Inflammatory macrophage (primary cell): ENCODE measurements at regions not wholly inside any gene's neighbourhood (a gene's known extent, or its start where the extent isn't known, plus 50 kb on each side); places are given as distances from the start of the nearest gene placed in this dataset.
"Not testable (repeated sequence)": the region's sequence is repeated elsewhere in the genome, so short reads cannot be mapped to it uniquely, and the experiment has no call there.

Experiments
- DNase-seq, 2 donors: peaks; one replicate each; pipeline ENCODE4 v3.0.0-alpha.2; 2020 to 2022

DNA sequence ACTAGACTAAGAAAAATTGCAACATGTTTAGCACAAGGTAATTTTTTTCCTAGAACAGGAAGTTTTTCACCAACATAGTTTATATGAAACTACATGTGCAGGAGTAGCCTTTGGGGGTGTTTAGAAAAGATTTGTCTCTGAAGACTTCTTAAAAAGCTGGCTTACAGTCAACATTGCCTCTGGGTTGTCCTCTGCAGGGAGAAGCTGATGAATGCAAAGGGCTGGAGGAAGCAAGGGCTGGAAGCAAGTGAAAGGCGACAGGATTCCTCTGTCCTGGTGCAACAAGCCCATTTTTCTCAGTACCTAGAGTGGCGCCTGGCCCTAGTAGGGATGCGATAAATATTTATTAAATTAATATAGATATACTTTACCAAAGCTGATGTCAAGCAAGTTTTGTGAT, 180.3 kb upstream of the LCORL start:
- DNase-seq = no peak

DNA sequence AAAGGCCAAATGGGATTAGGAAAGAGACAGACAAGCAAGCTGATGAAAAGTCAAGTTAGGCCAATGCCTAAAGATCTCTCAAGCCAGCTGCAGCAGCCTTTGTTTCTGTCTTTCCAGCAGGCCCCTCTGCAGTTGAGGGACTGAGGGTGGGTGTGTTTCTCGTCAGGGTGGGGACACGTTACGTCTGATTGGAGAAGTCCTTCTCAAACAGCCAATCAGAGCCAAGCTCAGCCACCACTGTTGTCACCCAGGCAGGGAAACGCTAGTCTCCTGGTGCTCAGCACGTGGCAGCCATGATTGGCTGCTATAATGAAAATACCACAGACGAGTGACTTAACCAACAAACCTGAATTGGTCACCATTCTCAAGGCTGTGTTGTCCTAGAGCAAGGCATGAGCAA, 177.1 kb upstream of the LCORL start:
- DNase-seq = no peak

DNA sequence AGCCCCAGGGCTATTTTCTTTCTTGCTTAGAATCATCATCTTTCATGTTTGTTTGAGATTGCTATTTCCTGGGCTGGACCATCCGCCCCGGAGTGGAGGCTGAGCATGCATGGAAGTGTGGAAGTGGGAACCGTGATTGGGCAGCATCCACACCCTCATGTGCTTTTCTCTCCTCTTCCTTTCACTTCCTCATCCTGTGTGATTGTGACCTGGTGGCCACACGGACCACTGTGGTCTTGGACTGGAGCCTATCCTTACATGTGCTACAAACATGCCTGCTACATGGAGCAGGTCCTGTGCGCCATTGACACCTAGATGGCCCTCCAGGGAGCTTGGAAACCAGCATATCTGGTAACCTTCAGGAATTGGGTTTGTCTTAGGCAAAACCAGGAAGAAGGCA, 175.9 kb upstream of the LCORL start:
- no peak for DNase-seq

DNA sequence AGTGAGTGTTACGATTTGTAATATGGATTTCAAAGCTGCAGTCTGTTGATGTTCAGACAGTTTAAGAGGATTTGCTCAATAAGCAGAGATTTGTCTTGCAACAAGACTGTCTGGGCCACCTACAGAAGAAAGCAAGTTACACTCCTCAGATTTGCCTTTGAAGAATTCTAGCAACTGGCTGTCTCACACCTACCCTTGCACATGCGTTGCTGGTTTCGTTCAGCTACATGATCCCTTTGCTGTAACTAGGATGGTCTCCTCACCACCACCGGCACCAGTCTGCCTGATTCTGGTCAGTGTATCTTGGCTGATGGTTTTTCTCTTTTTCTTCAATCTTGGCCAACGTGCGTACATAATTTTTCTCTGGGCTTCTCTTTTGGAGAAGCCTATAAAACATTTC, 172.7 kb upstream of the LCORL start:
- no peak for DNase-seq

DNA sequence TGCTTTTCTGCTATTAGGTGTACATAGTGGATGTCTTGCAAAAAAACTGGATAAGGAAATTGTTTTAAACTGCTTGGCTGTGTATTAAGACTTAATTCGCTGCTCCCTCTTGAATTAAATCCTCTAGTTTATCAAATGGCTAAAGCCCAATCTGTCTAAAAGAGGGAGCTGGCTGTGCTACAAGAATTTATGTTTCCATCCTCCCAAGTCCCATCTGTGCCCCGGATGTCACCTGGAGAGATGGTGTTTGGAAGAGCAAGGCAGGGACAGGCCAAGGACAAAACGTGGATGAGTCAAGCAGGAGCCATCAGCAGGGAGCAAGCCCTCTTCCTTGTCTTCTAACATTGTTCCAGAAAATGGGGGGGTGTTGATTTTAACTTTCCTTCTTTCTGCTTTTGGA, 171.3 kb upstream of the LCORL start:
- no peak for DNase-seq

DNA sequence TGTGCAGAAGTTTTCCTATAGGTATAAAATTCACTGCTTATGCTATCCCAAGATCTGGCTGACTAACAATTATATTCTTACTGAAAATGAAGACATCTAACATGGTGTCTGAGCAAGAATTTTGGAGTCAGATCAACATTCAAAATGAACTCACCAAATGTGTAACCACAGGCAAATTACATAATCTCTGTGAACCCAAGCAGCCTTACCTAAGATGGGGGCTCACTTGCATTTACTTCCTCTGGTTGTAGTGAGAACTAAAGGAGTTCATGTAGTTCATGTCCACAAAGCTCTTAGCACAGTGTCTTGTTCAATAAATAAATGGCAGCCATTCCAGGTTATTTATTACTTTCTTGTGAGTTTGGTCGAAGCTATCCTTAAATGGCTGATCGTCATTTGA, 163.9 kb upstream of the LCORL start:
- no peak for DNase-seq

DNA sequence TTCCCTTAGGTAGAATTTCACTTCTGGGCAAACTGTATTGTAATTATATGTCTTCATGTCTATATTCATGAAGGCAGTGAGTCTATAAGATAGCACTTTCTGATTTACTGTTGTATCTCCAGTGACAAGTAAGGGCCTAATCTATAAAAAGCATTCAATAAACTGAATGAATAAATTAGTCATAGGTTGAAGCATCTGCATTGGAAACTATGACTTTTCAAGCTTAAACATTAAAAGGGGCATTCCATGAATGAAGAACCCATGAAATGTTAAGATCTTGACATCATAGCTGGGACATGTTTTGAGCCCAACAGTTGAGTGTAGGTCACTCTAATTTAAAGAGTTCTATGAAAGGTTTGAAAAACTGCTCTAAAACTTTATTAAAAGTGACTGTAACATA, 159.3 kb upstream of the LCORL start:
- no peak for DNase-seq

DNA sequence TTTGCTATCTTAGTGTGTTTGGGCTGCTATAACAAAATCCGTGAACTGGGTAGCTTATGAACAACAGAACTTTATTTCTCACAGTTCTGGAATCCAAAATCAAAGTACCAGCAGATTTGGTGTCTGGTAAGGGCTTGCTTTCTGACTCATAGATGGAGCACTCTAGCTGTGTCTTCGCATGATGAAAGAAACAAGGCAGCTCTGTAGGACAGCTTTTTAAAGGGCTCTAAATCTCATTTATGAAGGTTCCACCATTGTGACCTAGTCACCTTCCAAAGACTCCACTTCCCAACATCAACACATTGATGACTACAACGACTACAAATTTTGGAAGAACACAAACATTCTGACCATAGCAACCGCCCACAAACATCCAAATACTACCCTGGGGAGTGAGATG, 158.6 kb upstream of the LCORL start:
- no peak for DNase-seq

DNA sequence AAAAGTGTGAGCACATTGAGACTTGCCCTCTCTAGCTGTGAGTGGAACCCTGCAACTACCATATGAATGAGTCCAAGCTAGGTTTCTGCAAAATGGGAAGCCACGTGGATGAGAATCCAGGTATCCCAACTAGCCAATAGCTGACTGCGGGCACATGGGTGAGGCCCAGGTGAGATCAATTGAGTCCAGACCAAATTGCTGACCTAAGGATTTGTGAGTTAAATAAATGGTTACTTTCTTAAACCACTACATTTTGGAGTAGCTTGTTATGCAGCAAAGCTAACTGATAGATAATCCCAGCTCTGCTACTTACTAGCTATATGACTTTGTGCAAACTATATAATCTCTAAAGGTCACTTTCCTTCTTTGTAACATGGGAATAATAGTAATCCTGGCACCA, 150.3 kb upstream of the LCORL start:
- no peak for DNase-seq

DNA sequence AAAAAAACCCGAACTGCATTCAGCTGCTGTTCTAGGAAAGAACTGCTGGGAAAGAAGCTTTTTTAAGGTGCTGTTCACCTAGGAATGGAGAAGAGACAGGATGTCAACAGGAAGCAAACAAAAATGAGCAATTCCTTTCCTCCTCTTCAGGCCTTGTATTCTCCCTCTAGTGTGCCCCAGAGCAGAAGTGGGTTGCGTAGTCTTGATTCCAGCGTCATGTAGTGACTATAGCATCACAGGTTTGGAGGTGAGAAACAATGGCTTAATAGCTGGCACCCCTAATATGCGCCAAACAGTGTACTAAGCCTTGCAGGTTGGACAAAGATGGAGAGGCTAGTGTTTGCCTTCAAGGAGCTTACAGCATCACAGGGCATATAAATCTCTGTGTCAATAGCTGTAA, 146.3 kb upstream of the LCORL start:
- DNase-seq = no peak

DNA sequence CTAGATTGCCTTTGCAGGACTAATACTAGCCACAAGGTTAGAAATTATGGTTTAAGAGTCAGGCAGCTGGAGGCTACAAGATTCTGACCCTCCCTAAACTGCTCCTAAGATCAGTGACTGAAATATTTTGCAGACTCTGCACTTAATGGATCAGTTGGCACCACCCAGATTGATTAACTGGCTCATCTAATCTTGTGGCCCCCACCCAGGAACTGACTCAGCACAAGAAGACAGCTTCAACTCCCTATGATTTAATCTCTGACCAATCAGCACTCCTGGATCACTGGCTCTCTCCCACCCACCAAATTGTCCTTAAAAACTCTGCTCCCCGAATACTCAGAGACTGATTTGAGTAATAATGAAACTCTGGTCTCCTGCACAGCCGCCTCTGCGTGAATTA, 145.4 kb upstream of the LCORL start:
- no peak for DNase-seq

DNA sequence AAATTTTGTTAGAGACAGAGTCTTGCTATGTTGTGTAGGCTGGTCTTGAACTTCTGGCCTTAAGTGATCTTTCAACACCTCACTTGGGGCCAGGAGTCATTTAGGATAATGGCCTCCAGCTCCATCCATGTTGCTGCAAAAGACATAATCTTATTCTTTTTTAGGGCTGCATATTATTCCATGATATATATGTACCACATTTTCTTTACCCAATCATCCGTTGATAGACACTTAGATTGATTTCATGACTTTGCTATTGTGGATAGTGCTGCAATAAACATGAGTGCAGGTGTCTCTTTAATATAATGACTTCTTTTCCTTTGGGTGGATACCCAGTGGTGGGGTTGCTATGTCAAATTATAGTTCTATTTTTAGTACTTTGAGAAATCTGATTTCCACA, 140.9 kb upstream of the LCORL start:
- no peak for DNase-seq

DNA sequence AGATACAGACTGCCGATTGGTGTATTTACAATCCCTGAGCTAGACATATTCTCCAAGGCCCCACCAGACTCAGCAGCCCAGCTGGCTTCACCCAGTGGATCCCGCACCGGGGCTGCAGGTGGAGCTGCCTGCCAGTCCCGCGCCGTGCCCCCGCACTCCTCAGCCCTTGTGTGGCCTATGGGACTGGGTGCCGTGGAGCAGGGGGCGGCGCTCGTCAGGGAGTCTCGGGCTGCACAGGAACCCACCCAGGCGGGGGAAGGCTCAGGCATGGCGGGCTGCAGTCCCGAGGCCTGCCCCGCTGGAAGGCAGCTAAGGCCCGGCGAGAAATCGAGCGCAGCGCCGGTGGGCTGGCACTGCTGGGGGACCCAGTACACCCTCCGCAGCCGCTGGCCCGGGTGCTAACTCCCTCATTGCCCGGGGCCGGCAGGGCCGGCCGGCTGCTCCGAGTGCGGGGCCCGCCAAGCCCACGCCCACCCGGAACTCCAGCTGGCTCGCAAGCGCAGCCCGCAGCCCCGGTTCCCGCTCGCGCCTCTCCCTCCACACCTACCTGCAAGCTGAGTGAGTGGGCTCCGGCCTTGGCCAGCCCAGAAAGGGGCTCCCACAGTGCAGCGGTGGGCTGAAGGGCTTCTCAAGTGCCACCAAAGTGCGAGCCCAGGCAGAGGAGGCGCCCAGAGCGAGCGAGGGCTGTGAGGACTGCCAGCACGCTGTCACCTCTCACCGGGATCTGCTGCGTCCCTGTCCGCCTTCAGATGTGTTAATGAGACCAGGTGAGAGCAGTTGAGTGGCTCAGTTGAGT, 137.8 kb upstream of the LCORL start:
- DNase-seq = not testable (repeated sequence)

DNA sequence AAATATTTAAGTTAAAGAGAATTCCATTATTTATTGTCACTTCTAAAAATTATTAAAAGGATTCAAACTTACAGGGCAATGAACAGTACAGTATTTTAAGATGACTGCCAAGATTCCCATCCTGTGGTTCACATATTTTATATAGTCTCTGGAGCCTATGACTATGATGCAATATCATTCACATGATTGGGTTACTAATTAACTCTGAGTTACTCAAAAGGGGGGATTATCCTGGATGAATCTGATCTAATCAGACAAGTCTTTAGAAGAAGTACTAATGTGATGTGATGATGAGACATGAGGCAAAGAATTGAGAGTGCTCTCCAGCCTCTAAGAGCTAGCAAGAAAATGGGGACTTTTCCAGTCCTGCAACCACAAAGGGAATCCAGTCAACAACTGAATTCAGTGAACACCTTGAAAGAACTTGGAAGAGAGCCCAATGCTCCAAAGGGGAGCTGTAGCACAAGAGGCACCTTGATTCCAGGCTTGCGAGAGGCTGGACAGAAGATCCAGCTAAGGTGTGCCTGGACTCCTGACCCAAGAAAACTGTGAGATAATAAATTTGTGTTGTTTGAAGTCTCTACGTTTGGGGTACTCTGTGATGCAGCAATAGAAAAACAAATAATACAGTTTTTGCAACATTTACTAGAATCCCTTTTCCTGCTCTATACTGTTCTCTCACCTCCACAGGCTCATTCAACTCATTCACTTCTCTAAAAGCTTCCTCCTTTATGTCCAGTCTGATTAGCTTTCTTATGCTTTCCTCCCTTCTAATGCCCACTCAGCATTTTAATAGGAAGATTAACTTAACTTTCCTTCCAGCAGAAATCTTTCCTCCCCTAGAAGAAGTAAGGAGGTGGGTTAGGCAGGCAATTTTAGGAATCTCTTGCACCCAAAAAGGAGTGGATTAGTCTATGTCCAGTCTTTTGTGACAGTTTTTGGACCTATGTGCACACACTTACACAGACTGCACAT, 133.8 kb upstream of the LCORL start:
- DNase-seq = no peak

DNA sequence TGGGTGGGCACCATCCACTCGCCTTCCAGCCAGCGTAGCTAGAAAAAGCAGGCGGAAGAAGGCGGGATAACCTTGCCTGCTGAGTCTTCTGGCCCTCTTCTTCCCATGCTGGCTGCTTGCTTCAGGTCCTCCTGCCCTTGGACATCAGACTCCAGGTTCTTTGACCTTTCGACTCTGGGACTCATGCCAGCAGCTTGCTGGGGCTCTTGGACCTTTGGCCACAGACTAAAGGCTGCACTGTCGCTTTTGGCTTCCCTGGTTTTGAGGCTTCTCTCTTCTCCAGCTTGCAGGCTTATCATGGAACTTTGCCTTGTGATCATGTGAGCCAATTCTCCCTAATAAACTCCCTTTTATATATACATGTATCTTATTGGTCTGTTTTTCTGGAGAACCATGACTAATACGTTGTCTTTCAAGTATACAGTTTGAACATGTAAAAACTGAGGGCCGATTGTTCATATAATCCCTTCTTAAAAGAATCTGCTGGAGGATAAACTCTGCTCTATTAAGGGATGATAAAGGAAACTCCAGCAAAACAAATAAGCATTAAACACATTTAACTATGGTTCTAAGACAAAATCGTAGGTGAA, 116.6 kb upstream of the LCORL start:
- no peak for DNase-seq

DNA sequence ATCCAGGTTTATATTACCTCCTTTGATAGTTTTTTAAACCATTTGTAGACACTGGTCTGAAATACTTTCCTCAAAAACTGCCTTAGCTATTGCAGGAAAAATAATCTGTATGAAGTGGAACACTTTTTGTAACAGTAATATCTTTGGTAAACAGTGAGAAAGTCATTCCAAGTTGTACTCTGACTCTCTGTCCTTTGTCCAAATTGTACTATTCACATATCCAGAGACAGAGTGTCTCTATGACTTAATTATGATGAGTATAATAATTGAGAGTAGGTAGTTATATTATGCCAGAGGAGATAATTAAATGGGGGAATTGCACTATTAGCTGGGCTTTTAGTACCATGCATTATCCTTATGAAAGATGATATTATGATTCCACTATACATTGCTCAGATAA, 112.6 kb upstream of the LCORL start:
- DNase-seq = no peak

DNA sequence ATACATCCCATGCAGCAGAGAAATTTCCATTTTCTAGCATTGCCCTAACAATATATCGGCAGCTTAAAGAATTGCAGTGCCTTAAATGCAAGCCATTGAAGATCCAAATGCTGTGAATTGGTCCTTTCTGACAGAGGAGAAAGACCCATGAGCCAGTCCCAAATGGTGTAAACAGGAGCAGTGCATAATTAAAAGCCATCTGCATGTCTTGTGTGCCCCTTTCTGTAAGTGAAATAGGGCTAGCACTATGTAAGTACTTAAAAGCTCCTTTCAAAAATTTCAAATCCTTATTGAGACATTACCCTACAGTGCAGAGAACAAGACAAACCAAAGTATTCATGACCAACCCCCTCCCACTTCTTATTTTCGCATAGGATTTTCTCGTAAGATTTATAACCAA, 108.7 kb upstream of the LCORL start:
- no peak for DNase-seq

DNA sequence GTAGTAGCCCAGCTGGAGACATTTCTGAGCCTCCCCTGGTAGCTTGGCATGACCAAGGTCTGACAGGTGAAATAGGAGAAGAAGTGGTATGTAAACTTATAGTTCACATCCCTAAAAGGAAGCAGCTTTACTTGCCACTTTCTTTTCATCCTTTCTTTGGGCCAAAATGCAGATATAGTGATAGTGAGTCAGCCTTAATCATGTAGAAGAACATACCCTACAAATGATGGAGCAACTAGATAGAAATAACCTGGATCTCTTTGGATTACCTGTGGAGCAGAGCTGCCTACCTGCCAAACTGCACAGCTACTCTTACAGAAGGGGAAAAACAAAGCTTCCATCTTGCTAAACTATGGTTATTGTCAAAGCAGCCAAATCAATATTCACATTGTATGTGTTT, 106.7 kb upstream of the LCORL start:
- DNase-seq = no peak

DNA sequence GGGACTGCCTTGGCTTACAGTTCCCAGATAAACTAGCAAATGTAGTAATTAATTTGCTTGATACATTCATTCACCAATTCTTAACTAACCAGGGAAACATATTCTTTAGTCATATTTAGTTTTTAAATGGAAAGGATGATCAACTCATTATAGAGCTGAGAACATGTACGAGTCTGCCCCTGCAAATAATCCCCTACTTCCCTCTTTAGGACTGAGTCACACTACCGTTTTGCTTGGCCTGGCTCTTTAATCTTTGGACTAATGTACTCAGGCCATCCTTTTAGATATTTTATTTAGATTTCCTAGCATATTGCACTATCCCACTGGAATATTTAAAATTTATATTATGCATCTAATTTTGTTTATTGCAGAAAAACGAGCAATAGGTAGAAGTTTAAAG, 105.5 kb upstream of the LCORL start:
- no peak for DNase-seq

DNA sequence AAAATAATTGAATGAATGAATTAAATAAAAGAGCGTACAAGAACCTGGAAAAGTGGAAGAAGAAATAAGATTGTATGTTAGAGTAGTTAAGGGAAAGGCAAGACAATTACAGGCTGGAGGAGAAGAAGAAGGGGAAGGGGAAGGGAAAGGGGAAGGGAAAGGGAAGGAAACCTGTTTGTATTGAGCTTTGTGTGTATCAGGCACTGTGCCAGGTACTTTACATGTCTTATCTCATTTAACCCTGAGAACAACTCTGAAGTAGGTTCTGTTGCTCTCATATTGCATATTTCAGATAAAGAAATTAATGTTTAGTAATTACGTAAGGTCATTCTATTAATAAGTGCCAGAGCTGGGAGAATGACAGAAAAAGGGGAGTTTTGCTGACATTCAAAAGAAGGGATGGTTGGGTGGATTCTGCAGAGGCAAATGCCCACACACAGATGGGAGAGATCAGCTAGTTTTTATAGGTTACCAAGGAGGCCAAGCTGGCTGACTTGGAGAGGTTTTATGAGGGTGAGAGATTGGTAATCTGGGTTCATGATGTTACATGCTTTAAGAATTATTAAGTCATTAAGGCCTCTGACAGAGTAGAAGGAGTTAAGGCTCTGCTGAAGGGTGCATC, 92.3 kb upstream of the LCORL start:
- no peak for DNase-seq

DNA sequence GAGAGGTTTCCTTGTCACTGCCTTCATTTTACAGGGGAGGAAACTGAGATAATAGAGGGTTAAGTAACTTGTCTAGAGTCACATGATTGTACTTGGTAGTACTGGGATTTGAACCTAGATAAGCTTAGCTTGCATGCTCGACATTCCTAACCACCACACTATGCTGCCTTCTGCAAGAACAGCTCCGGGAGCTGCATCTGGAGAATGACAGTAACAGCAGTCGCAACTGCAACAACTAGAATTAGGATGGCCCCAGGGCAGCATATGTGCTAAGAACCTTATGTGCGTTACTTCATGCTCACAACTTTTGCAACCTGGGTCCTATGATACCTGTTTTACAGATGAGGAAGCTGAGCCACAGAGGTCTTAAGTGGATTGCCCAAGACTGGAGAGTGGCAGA, 89.5 kb upstream of the LCORL start:
- no peak for DNase-seq

DNA sequence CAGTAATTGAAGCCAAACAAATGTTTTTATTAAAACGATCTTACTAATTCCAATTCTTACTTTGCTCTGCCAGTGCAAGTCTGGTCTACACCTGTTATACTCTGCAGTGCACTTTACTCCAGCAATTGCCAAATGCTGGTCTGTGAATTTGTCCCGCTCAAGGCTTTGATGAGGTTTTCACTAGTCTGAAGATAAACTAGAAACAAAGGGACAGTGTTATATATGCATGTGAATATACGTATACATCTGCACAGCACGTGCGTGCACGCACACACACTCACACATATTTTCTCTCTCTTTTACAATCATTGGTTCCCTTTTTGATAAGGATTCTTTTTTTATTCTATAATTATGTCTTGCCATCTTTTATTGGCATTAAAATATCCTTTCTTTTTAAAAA, 88.5 kb upstream of the LCORL start:
- DNase-seq = no peak

DNA sequence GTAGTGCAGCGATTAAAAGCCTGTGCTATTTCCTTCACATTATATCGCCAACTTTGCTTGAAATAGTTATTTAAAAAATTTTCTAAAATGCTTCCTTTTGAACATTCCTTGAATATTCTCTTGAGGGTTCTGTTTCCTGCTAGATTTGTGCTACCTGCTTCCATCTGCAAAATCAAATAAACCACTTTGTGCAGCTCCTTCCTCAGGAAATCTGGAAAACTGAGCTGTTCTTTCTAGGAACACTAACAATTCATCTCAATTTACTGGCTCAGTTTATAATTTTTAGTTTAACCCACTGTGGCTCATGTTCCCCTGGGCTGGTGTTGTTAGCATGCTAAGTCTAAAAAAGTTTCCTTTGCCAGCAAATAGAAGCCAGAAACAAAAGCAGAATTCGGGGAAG, 88.1 kb upstream of the LCORL start:
- no peak for DNase-seq
